ENCODE measurements at regions not wholly inside any gene's neighbourhood (a gene's known extent, or its start where the extent isn't known, plus 50 kb on each side); places are given as distances from the start of the nearest gene placed in this dataset.
"Not testable (repeated sequence)": the region's sequence is repeated elsewhere in the genome, so short reads cannot be mapped to it uniquely, and the experiment has no call there.

DNA sequence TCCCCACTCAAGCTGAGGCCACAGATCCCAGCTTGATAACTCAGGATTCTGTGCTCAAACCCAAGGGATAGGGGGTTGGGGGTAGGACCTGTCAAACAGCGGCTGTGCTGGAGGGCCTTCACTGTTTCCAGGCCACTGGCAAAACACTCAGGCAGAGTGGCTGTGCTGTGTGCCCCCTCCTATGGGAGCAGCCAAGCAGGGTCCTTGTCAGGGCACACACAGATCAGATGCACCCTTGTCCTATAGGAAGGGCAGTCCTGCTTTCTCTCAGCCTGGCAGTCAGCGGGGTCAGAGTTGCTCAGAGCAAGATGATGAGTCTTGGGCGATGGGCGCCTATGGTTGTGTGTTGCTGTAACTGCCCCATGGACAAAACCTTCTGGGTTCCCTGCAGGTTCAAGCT is 554.8 kb downstream of the TBC1D32 start:
- Mint-ChIP-seq H3K4me1 (ENCODE audit: low read depth) (no peaks in the 10 kb centered on the region), H3K36me3 (ENCODE audit: low read depth) (peaks cover 5% of the 10 kb centered on the region; the same call in 1 of the 2 replicates), H3K4me3 (no peak overlapping the region), H3K27ac (no peak overlapping the region), H3K27me3 (ENCODE audit: insufficient read depth) (no peaks in the 10 kb centered on the region; the same call in 1 of the 2 replicates), H3K9me3 (peaks cover 31% of the 10 kb centered on the region)
- TF ChIP-seq, protein P1, sequence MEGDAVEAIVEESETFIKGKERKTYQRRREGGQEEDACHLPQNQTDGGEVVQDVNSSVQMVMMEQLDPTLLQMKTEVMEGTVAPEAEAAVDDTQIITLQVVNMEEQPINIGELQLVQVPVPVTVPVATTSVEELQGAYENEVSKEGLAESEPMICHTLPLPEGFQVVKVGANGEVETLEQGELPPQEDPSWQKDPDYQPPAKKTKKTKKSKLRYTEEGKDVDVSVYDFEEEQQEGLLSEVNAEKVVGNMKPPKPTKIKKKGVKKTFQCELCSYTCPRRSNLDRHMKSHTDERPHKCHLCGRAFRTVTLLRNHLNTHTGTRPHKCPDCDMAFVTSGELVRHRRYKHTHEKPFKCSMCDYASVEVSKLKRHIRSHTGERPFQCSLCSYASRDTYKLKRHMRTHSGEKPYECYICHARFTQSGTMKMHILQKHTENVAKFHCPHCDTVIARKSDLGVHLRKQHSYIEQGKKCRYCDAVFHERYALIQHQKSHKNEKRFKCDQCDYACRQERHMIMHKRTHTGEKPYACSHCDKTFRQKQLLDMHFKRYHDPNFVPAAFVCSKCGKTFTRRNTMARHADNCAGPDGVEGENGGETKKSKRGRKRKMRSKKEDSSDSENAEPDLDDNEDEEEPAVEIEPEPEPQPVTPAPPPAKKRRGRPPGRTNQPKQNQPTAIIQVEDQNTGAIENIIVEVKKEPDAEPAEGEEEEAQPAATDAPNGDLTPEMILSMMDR (IDR thresholded peaks at IDR 0.05), result no peak
- DNase-seq, result no peak

DNA sequence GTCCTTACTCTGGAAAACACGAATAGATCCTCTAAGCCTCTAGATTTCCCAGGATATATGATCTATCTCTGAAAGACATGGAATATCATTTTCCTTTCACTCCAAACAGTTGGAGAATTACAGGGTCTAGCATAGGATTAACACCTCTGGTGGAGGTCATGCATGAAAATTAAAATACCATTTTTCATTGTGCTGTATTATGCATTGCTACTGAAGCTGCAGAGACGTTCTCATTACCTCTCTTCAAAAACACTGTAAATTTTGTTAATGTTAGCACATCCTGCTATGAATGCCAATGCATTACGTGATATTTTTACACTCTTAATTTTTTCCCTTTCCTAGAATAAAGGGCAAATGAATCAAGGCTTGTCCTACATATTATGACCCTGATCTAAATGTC is 558.6 kb downstream of the TBC1D32 start:
- no peak for DNase-seq
- no peak overlapping the region for H3K27ac Mint-ChIP-seq
- no peaks in the 10 kb centered on the region; the same call in 1 of the 2 replicates for H3K27me3 Mint-ChIP-seq (ENCODE audit: insufficient read depth)
- peaks cover 5% of the 10 kb centered on the region; the same call in 1 of the 2 replicates for H3K36me3 Mint-ChIP-seq (ENCODE audit: low read depth)
- TF ChIP-seq, protein P1 (IDR thresholded peaks at IDR 0.05), result no peak
- no peak overlapping the region for H3K4me3 Mint-ChIP-seq
- H3K4me1 Mint-ChIP-seq (ENCODE audit: low read depth), result no peaks in the 10 kb centered on the region
- H3K9me3 Mint-ChIP-seq, result peaks cover 36% of the 10 kb centered on the region

DNA sequence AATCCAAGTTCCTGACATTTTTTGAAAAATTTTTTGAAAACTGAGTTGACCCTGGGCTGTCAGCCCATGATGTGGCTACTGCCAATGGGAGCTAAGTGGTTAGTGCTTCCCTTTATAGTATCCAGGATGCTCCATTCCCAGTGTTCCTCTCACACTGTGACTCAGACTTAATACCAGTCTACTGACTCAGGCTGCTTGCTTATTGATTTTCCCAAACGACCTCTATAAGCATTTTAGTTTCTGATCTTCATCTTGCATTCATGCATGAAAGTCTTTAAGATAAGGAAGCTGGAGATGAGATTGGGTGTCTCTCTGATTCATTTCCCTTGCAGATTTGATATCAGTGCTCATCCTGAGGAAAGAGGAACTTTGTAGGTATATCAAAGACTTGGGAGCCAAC is 560.0 kb downstream of the TBC1D32 start:
- H3K4me3 Mint-ChIP-seq, result no peak overlapping the region
- H3K36me3 Mint-ChIP-seq (ENCODE audit: low read depth), result no peaks in the 10 kb centered on the region
- peaks cover 27% of the 10 kb centered on the region for H3K9me3 Mint-ChIP-seq
- H3K27ac Mint-ChIP-seq, result no peak overlapping the region
- H3K27me3 Mint-ChIP-seq (ENCODE audit: insufficient read depth), result no peaks in the 10 kb centered on the region
- H3K4me1 Mint-ChIP-seq (ENCODE audit: low read depth), result no peaks in the 10 kb centered on the region
- DNase-seq, result peak; percentile 0
- TF ChIP-seq, protein P1 (IDR thresholded peaks at IDR 0.05), result no peak

DNA sequence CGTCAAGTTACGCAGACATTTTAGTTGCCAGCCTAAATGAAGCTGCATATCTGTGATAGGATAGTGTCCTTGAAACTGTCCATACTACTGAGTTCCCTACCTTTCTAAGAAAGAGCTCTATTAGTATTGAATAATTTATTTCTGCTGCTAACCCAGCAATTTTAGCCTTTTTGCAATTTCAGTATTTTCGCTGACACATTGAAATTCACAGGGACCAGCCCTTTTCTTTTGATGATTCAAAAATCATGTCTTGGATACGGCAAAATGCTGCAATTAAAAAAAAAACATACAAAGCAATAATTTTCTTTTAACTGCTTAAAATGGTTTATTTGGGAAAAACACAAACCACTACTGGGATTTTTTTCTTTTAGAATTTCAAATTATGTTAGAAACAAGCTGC is 563.3 kb downstream of the TBC1D32 start:
- Mint-ChIP-seq H3K36me3 (ENCODE audit: low read depth) (peaks cover 3% of the 10 kb centered on the region; the same call in 1 of the 2 replicates), H3K4me3 (no peak overlapping the region), H3K27me3 (ENCODE audit: insufficient read depth) (no peaks in the 10 kb centered on the region), H3K27ac (no peak overlapping the region), H3K9me3 (peaks cover 15% of the 10 kb centered on the region), H3K4me1 (ENCODE audit: low read depth) (no peaks in the 10 kb centered on the region)
- TF ChIP-seq, protein P1 (IDR thresholded peaks at IDR 0.05), result no peak
- DNase-seq, result no peak

DNA sequence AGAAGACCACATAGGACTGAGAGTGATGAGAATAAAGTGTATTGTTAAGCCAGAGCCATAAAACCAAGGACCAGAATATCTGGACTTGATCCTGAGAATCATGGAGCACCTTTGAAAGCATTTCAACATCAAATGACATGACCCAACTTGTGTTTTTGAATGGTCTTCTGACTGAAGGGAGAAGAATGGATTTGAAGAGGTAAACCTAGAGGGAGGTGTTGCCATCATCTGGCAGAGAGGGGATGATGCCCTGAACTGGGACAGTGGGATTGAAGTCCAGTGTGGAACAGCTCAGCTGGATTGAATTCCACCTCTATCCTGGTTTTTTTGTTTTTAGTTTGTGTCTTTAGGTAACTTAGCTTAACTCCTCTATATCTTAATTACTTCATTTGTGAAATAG is 570.0 kb downstream of the TBC1D32 start:
- peaks cover 3% of the 10 kb centered on the region; the same call in 1 of the 2 replicates for H3K36me3 Mint-ChIP-seq (ENCODE audit: low read depth)
- no peak overlapping the region for H3K4me3 Mint-ChIP-seq
- H3K27ac Mint-ChIP-seq, result no peak overlapping the region
- H3K9me3 Mint-ChIP-seq, result peaks cover 33% of the 10 kb centered on the region
- no peaks in the 10 kb centered on the region for H3K27me3 Mint-ChIP-seq (ENCODE audit: insufficient read depth)
- H3K4me1 Mint-ChIP-seq (ENCODE audit: low read depth), result no peaks in the 10 kb centered on the region
- TF ChIP-seq, protein P1 (IDR thresholded peaks at IDR 0.05), result no peak
- DNase-seq, result no peak

DNA sequence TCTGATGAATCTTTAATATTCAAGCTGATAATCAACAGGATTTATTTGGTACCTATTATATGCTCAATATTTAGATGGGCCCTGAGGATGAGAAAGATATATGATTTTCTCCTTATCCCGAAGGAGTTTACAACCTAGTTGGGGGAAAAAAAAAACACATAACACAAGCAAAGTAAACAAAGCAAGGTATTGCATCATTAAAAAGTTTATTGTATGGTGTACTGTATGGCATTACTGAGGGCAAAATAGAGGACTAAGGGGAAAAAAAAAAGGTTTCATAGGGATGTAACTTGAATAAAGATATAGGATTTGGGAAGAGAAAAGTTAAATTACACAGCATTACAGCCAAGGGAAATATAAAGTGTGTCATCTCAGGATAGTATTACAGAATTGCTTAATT is 574.7 kb downstream of the TBC1D32 start:
- no peak for DNase-seq
- TF ChIP-seq, protein P1 (IDR thresholded peaks at IDR 0.05), result no peak
- Mint-ChIP-seq H3K36me3 (ENCODE audit: low read depth) (no peaks in the 10 kb centered on the region), H3K9me3 (peaks cover 36% of the 10 kb centered on the region), H3K27ac (no peak overlapping the region), H3K4me3 (no peak overlapping the region), H3K27me3 (ENCODE audit: insufficient read depth) (no peaks in the 10 kb centered on the region), H3K4me1 (ENCODE audit: low read depth) (no peaks in the 10 kb centered on the region)

DNA sequence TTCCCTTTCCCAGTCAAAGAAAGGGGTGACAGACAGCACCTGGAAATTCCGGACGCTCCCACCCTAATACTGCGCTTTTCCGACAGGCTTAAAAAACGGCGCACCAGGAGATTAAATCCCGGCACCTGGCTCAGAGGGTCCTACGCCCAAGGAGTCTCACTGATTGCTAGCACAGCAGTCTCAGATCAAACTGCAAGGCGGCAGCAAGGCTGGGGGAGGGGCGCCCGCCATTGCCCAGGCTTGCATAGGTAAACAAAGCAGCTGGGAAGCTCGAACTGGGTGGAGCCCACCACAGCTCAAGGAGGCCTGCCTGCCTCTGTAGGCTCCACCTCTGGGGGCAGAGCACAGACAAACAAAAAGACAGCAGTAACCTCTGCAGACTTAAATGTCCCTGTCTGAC is 585.7 kb downstream of the TBC1D32 start:
- not testable (repeated sequence) for H3K36me3 Mint-ChIP-seq (ENCODE audit: low read depth); DNase-seq; H3K4me3 Mint-ChIP-seq; H3K4me1 Mint-ChIP-seq (ENCODE audit: low read depth); H3K27me3 Mint-ChIP-seq (ENCODE audit: insufficient read depth); H3K27ac Mint-ChIP-seq
- peaks cover 21% of the 10 kb centered on the region for H3K9me3 Mint-ChIP-seq

Measured in HFFc6 (cell line).